HUES48 (cell line): ENCODE measurements at regions not wholly inside any gene's neighbourhood (a gene's known extent, or its start where the extent isn't known, plus 50 kb on each side); places are given as distances from the start of the nearest gene placed in this dataset.
A peak's percentile ranks its signal among the peaks of the same experiment; 100 is the strongest.

Experiments used
- H3K27ac ChIP-seq: one replicate; pipeline ENCODE4 v1.7.0; 2013; ENCODE audit warnings: low read depth, low read length, inconsistent platforms
- H3K27me3 ChIP-seq: 2 replicates; pipeline ENCODE4 v1.6.1; 2013; ENCODE audit warnings: mild to moderate bottlenecking, low read length; ENCODE audit not compliant: control insufficient read depth, insufficient read depth
- H3K36me3 ChIP-seq: 2 replicates; pipeline ENCODE4 v1.6.1; 2013; ENCODE audit warnings: low read length; ENCODE audit not compliant: control insufficient read depth, insufficient read depth
- H3K4me1 ChIP-seq: 2 replicates; pipeline ENCODE4 v1.6.1; 2013; ENCODE audit warnings: mild to moderate bottlenecking, low read length; ENCODE audit not compliant: control insufficient read depth, insufficient read depth
- H3K4me3 ChIP-seq: 2 replicates; pipeline ENCODE4 v1.5.1; 2013; ENCODE audit warnings: mild to moderate bottlenecking, low read depth, low read length
- H3K9ac ChIP-seq: 2 replicates; pipeline ENCODE4 v1.6.1; 2013; ENCODE audit warnings: mild to moderate bottlenecking, low read depth, low read length, moderate library complexity
- H3K9me3 ChIP-seq: 2 replicates; pipeline ENCODE4 v1.6.1; 2013; ENCODE audit warnings: low read length; ENCODE audit not compliant: control insufficient read depth, insufficient read depth

DNA sequence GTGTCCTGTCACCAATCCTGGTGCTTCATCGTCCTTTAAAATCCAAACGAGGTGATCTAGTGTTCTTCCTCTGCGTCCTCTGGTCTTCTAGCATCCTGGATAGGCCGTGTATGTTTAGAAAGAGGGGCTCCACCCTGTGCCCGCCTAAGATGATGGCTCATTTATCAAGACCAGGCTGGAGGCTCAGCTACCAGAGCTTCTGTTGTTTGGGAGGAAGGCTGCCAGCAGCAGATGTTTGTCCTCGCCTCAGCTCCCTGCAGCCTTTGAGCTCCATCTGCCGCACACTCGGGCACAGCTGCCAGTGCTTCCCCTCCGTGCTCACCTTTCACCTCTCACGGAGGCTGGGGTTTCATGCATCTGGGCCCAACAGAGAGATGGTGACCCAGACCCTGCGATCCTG is 954.7 kb upstream of the RBFOX1 start:
- Histone ChIP-seq H3K4me1 (peaks cover 30% of the 10 kb centered on the region), H3K9me3 (no peaks in the 10 kb centered on the region), H3K4me3 (no peak overlapping the region), H3K9ac (no peak overlapping the region), H3K27ac (no peak overlapping the region), H3K27me3 (no peaks in the 10 kb centered on the region), H3K36me3 (no peaks in the 10 kb centered on the region)

DNA sequence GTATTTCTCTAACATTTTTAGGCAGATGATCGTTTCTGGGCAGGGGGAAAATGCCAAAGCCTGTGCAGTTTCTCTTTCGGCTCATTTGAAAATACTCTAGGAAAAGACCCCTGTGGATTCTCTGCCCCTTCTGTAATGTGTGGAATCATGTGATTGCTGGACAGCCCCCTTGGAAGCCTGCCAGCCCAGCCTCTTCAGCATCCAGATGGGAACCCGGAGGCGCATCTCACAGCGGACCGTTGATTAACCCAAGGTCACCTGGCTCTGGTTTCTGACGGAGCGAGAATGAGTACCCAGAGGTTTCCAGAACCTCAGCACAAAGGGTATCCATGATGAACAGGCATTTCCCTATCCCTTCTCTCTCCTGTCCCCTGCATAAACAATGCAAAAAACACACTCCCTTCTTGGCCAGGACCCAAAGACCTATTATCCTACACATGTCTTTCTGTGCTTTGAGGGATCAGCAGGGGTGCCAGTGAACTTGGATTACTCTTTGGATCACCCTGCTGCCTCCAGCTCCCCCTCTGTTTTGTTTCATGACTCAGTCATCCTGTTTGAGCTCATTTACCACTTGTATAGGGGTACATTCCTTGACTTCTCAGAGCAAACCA is 957.1 kb upstream of the RBFOX1 start:
- no peaks in the 10 kb centered on the region for H3K36me3 ChIP-seq
- H3K27ac ChIP-seq: peak overlapping the region; percentile 83
- no peaks in the 10 kb centered on the region for H3K27me3 ChIP-seq
- H3K4me1 ChIP-seq: peaks cover 30% of the 10 kb centered on the region
- H3K4me3 ChIP-seq: no peak overlapping the region
- no peak overlapping the region for H3K9ac ChIP-seq
- no peaks in the 10 kb centered on the region; the same call in 1 of the 2 replicates for H3K9me3 ChIP-seq

DNA sequence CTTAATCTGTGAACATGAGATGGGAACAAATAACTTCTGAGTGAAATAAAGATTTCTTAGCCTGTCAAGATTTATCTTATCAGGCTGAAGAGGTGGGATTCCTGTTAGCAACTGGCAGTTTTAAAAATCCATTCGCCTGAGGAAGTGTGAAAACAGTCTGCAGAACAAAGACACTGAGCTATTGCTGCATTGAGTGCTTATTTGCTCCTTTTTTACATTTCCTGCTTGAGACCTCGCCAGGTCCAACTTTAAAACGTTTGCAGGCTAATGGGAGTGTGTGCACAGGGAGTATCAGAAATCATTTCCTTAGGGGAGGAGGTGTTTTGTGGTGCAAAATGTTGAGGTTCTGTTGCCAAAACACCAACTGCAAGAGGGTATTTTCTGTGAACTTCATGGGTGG is 957.8 kb upstream of the RBFOX1 start:
- Histone ChIP-seq H3K4me1 (peaks cover 30% of the 10 kb centered on the region), H3K36me3 (no peaks in the 10 kb centered on the region), H3K9me3 (no peaks in the 10 kb centered on the region; the same call in 1 of the 2 replicates), H3K27me3 (no peaks in the 10 kb centered on the region), H3K4me3 (no peak overlapping the region), H3K27ac (peak overlapping the region; percentile 83), H3K9ac (no peak overlapping the region)

DNA sequence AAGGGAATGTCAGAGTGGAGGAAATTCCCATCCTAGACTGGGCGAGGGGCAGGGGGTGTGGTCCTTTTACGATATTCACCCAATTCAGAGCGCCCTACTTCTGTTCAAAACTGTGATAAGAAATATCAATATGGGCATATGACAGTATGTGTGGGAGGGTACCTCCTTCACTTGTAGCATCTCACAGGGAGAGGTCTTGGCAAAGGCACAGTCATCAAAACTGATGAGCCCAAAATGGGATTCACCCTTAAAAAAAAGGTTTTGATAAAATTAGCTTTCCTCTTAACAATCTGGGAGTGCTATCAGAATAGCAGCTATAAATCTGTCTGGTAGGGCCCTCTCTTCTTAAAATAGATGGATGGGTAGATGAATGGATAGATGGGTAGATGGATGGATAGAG is 967.8 kb upstream of the RBFOX1 start:
- Histone ChIP-seq H3K4me1 (peaks cover 9% of the 10 kb centered on the region), H3K4me3 (no peak overlapping the region), H3K27ac (no peak overlapping the region), H3K9me3 (no peaks in the 10 kb centered on the region; the same call in 1 of the 2 replicates), H3K36me3 (no peaks in the 10 kb centered on the region), H3K9ac (no peak overlapping the region), H3K27me3 (no peaks in the 10 kb centered on the region)

DNA sequence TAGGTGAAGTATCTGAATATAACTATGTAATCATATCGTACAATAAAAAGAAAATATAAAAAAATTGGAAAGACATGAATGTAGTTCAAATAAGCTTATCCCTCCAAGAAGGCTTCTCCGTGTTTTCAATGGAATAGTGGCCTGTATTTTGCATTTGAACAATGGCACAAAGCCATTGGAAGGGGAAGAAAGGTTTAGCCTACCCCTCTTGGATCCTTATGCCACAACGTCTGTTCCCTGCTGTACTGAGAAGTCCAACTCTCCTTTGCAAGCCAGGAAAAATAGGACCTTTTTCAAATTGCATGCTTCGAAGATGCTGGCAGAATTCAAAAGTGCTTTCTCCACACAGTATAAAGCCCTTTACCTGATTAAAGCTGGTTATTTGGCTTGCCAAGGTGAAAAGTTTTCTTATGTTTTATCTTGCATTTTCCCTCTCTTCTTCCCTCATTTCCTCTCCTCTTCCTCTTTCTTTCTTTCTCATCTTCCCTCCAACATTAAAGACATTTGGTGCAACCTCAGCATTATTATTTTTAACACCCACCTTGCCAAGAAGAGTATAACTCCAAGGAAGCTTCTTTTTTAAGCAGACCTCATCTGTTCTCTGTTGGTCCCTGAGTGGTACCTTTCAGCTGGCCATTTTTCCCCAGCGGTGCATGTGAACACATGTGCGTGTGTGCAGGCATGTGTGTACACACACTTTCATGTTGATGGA is 968.6 kb upstream of the RBFOX1 start:
- Histone ChIP-seq H3K9me3 (no peaks in the 10 kb centered on the region; the same call in 1 of the 2 replicates), H3K4me1 (peaks cover 9% of the 10 kb centered on the region), H3K27me3 (no peaks in the 10 kb centered on the region), H3K9ac (no peak overlapping the region), H3K4me3 (no peak overlapping the region), H3K36me3 (no peaks in the 10 kb centered on the region), H3K27ac (no peak overlapping the region)

DNA sequence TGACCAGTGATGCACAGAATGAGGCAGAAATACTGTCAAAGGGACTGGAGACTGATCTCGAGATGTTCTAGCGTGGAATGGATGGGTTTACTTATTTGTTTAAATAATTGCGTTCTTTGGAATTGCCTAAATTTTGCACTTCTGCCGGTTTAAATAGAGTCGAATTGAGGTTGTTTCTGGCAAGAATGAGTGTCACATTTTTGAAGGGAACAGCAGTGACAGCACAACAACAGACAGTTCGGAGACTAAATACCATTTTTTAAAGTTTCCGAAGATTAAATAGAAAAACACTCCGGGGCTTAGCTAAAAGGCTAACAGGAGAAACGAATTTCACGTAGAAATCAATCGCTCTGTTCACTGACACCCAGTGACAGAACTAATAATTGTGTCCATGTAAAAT is 969.2 kb upstream of the RBFOX1 start:
- H3K4me1 ChIP-seq: peaks cover 12% of the 10 kb centered on the region
- H3K9me3 ChIP-seq: no peaks in the 10 kb centered on the region
- no peaks in the 10 kb centered on the region for H3K27me3 ChIP-seq
- H3K4me3 ChIP-seq: no peak overlapping the region
- no peak overlapping the region for H3K9ac ChIP-seq
- no peaks in the 10 kb centered on the region for H3K36me3 ChIP-seq
- H3K27ac ChIP-seq: no peak overlapping the region

DNA sequence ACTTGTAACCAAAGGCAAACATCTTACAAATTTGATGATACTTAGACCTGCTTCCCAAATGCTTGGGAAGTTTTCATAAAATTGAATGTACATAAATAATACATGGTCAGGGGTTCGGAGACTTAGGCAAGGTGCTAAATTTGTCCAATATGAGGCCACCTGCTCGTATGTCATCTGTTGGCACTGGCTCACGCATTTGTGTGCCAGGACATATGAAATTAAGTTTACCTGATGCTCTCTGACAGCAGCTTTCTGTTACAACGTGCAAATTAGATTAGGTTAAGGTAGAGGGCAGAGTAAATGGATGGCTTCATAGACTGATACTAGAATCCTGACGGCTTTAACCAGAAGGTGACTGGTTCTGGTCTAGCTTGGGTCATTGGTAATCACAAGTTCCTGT is 970.3 kb upstream of the RBFOX1 start:
- no peaks in the 10 kb centered on the region for H3K27me3 ChIP-seq
- H3K36me3 ChIP-seq: no peaks in the 10 kb centered on the region
- no peak overlapping the region for H3K27ac ChIP-seq
- H3K4me3 ChIP-seq: no peak overlapping the region
- no peak overlapping the region for H3K9ac ChIP-seq
- no peaks in the 10 kb centered on the region for H3K9me3 ChIP-seq
- H3K4me1 ChIP-seq: peaks cover 12% of the 10 kb centered on the region

DNA sequence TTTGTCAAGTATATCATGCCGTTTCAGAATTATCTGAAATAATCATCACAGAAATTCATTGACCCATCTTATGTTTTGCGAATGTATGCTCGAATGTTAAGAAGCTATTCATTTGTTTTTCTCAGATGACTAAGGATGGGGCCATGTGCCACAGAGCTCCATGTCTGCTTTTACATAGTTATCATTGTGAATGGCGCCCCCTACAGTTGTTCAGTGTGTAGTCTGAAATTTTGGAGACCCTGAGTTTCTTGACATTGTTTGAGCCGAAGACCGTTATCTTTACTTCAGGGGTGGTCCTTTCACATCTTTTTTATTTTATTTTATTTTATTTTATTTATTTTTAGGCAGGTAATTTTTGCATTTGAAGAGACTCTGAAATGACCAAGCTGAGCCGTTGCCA is 972.0 kb upstream of the RBFOX1 start:
- H3K27ac ChIP-seq: no peak overlapping the region
- no peak overlapping the region for H3K9ac ChIP-seq
- no peaks in the 10 kb centered on the region for H3K9me3 ChIP-seq
- no peaks in the 10 kb centered on the region for H3K27me3 ChIP-seq
- peaks cover 19% of the 10 kb centered on the region for H3K4me1 ChIP-seq
- no peak overlapping the region for H3K4me3 ChIP-seq
- no peaks in the 10 kb centered on the region for H3K36me3 ChIP-seq

DNA sequence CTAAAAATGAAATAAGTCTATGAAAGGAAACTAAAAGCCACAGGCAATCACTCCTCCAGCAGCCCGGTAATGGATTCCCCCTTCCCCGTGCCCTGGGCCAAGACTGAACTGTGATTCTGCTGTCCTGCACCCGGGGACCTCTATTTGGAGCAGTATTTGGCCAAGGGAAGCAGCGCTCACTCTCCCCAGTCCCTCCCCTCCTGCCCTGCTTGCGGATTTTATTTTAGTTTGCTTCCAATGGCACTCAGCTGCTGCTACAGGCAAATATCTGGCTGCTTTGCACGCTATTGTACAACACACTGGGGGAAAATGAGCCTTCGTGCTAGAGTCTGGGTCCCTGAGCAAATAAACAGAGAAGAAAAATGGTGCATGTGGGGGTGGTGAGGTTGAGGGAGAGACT is 975.7 kb upstream of the RBFOX1 start:
- no peak overlapping the region for H3K4me3 ChIP-seq
- no peaks in the 10 kb centered on the region for H3K27me3 ChIP-seq
- peaks cover 26% of the 10 kb centered on the region for H3K4me1 ChIP-seq
- H3K9me3 ChIP-seq: no peaks in the 10 kb centered on the region
- H3K36me3 ChIP-seq: no peaks in the 10 kb centered on the region
- no peak overlapping the region for H3K27ac ChIP-seq
- H3K9ac ChIP-seq: no peak overlapping the region; the same call in 1 of the 2 replicates

DNA sequence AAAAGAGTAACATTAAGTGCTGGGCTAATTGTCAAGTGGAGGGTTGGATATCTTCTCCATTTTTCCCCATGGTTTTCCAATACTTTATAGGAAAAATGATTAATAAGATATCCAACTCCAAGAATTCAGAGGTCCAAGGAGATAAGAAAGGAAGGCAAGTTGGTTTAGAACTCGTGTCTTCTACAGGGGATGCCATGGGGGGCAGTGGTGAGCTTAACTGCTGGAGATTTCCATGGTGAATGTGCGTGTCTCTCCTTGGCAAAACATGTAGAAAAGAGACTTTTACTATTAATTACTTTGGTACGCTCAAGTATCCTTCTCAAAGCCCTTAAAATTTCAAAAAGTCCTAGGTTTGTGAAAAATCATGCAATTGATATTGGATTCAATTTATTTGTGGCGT is 982.9 kb upstream of the RBFOX1 start:
- no peaks in the 10 kb centered on the region for H3K36me3 ChIP-seq
- no peaks in the 10 kb centered on the region for H3K27me3 ChIP-seq
- H3K4me3 ChIP-seq: no peak overlapping the region
- H3K27ac ChIP-seq: no peak overlapping the region
- no peaks in the 10 kb centered on the region for H3K9me3 ChIP-seq
- peaks cover 31% of the 10 kb centered on the region for H3K4me1 ChIP-seq
- no peak overlapping the region for H3K9ac ChIP-seq

DNA sequence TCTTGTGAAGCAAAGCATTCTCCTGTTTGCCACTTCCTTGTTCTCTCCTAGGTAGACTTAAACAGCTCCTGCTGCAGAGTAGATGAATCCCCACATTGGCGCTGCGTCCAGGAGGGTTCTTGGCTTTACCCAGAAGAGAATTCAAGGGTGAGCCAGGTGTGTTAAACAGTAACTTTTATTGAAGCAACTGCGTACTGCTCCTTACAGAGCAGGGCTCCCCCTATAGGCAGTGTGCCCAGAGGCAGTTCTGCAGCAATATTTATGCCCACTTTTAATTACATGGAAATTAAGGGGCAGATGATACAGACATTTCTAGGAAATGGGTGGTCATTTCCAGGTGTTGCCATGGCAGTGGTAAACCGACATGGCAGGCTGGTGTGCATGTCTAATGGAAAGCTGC is 987.6 kb upstream of the RBFOX1 start:
- Histone ChIP-seq H3K9me3 (peaks cover 16% of the 10 kb centered on the region), H3K36me3 (no peaks in the 10 kb centered on the region), H3K27ac (no peak overlapping the region)

More for the DNA sequence above, 987.6 kb upstream of the RBFOX1 start:
- no peaks in the 10 kb centered on the region for H3K27me3 ChIP-seq
- no peak overlapping the region for H3K9ac ChIP-seq
- H3K4me1 ChIP-seq: peaks cover 41% of the 10 kb centered on the region
- no peak overlapping the region for H3K4me3 ChIP-seq
